ENCODE measurements at regions not wholly inside any gene's neighbourhood (a gene's known extent, or its start where the extent isn't known, plus 50 kb on each side); places are given as distances from the start of the nearest gene placed in this dataset.

DNA sequence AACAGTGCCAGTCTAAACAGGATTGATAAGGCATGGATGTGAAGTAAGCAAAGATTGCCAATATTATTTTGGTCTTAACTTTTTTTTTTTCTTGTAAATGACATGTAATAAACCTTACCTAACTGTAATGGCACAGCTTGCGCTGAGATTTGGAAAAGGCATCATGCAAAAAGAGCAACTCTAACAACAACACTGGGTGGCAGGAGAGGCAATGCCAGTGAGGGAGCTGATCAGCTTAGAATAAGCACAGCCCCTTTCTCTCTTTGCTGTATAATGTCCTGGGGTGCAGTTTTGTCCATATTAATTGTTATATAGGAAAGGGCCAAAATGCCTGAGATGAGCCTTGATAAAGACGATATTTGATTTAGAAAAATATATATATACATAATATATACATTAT is 1589.7 kb upstream of the FLRT2 start:
- TF ChIP-seq, protein P1, sequence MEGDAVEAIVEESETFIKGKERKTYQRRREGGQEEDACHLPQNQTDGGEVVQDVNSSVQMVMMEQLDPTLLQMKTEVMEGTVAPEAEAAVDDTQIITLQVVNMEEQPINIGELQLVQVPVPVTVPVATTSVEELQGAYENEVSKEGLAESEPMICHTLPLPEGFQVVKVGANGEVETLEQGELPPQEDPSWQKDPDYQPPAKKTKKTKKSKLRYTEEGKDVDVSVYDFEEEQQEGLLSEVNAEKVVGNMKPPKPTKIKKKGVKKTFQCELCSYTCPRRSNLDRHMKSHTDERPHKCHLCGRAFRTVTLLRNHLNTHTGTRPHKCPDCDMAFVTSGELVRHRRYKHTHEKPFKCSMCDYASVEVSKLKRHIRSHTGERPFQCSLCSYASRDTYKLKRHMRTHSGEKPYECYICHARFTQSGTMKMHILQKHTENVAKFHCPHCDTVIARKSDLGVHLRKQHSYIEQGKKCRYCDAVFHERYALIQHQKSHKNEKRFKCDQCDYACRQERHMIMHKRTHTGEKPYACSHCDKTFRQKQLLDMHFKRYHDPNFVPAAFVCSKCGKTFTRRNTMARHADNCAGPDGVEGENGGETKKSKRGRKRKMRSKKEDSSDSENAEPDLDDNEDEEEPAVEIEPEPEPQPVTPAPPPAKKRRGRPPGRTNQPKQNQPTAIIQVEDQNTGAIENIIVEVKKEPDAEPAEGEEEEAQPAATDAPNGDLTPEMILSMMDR (IDR thresholded peaks at IDR 0.05; ENCODE audit: poor library complexity): peak; percentile 24
- TF ChIP-seq EZH2 (IDR thresholded peaks at IDR 0.05; ENCODE audit: borderline replicate concordance) (no peak), EZH2phosphoT487 (IDR thresholded peaks at IDR 0.05; ENCODE audit: low read depth, severe bottlenecking, unreplicated experiment) (no peak)
